ENCODE measurements at regions not wholly inside any gene's neighbourhood (a gene's known extent, or its start where the extent isn't known, plus 50 kb on each side); places are given as distances from the start of the nearest gene placed in this dataset.

DNA sequence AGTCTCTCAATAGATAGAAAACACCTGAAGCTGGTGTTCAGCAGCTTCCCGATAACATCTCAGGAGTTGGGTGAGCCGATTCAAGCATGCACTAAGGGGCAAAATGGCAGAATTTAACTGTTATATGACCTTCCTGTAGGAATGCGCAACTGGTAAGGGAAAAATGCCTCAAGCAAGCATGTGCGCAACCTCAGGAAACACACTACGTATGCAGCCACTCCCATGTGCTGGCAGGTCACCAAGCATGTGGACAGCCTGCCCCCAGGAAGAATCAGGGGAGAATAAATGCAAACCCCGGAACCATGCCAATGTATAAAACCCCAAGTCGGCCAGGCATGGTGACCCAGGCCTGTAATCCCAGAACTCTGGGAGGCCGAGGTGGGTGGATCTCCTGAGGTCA is 645.6 kb downstream of the NYAP2 start:
- no peak for DNase-seq (ENCODE audit: low read depth in 2 of 2)

DNA sequence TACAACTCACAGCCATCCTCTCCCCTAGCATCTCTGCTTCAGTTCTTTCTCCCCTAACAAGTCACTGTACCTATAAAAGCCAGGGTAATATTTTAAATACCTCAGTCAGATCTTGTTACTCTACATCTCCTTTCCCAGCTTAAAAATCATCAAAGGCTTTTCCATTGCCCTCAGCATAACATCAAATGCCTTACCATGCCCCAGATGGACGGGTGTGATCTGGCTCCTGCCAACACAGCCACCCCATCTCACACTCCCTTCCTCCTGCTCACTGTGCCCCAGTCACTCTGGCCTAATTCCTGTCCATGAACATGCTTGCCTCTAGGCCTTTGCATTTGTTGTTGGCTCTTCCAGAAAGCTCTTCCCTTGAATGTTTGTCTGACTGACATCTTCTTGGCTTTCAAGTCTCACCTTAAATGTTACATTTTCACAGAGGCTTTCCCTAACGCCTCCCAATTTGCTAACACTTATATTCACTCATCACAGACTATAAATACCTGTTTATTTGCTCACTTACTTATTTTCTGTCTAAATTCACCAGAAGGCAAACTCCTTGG is 640.9 kb downstream of the NYAP2 start:
- no peak for DNase-seq (ENCODE audit: low read depth in 2 of 2)

- no peak for DNase-seq (ENCODE audit: low read depth in 2 of 2)
Observed at GRCh38 chr2:226037526-226037925, 638.0 kb downstream of the NYAP2 start.

DNA sequence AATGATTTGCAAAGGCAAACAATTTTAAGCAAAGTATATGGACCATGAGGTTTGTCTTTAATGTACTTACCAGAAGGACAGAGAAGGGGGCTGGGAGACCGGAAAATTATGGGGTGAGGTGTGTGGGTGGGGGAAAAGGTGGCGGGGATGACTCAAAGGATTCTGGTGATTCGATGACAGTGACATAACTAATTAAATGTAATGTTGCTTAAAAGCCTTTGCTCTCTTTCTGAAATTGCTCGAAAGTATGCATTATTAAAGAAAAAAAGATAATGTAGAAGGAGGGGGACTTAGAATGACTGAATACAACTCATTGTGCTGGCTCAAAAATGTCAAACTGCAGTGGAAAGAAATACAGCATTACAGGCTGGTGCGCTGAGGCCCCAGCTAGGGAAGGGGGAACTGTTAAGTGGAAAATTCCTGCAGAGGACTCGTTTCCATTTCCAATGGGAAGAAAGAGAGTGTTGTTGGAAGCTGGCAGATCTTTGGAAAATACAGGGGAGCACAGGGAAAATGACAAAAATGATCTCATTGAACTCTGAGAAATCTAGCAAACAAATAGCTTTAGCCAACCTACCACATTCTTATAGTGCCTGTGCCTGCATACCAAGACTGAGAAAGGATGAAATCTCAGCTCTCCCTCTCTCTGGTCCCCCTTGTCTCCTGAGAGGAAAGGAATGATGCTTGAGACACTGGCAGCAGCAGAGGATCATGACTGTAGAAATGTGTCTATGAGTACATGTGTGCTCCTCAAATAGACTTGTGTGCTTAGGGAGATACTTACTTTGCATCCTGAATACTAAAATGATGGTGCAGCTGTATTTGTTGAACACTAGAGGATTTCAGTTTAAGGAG is 632.4 kb downstream of the NYAP2 start:
- peak in 1 of 2 donors; percentile 7 for DNase-seq (ENCODE audit: low read depth in 2 of 2)

DNA sequence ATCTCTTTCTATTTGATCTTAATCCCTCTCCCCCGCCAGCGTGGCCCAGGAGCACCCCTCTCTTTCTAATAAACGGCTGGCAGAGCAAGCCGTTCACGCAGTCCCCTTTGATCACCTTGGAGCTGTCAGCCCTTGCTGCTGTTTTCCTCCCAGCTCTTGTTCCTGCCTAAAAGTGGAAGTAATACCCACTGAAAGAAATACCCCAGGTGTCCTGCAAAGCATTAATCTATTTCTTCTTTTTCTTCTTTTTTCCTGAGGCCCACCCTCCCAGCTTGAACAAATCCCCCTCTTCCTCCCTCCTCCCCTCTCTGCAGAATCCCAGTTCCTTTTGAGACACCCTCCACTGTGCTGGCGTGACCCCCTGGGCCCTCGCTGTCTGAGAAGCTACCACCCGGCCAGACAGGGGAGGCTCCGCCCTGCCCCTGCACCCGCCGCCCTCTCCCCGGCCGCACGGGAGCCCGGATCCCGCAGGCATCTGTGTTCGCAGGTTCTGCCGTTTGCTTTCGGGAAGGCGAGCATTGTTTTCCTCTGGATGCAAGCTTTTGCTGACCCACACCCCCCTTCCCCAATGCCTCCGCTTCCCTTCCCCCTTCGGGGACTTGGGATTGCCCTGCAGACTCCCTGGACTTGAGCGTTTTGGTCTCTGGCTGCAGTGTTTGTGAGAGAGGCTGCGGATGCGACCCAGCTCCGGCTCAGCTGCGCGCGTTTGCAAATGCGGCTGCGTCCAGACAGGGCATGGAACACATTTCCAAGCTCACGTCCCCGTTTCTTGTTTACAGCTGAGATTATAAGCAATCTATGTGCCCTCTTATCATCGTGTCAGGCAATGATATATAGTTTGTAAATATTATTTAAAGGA is 631.5 kb downstream of the NYAP2 start:
- DNase-seq (ENCODE audit: low read depth in 2 of 2): no peak

DNA sequence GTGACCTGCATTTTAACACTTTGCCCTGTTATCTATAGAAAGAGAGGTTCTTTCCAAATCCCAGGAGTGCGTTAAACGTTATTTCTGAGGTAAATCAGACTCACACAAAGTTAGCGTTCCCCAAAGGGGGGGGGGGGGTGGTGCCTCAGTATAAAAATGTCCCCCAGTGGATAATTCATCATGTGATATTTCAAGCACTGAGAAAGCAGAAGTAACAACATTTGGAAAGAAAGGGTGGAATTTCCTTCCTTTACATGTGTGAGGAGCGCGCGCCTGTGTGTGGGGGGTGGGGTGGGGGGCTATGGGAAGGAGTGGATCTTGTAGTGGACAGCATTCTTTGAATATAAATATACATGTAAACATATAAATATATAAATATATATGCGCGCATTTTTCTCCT is 630.9 kb downstream of the NYAP2 start:
- no peak for DNase-seq (ENCODE audit: low read depth in 2 of 2)

GRCh38 chr2:226023946-226024345 is 624.4 kb downstream of the NYAP2 start:
- no peak for DNase-seq (ENCODE audit: low read depth in 2 of 2)

GRCh38 chr2:226023383-226023782 is 623.9 kb downstream of the NYAP2 start:
- DNase-seq (ENCODE audit: low read depth in 2 of 2): no peak

GRCh38 chr2:226020956-226021355 is 621.4 kb downstream of the NYAP2 start:
- no peak for DNase-seq (ENCODE audit: low read depth in 2 of 2)

- no peak for DNase-seq (ENCODE audit: low read depth in 2 of 2)
Observed at GRCh38 chr2:226020176-226020575, 620.7 kb downstream of the NYAP2 start.

- DNase-seq (ENCODE audit: low read depth in 2 of 2): no peak
Observed at GRCh38 chr2:226018641-226019040, 619.1 kb downstream of the NYAP2 start.

GRCh38 chr2:226017537-226017936 is 618.0 kb downstream of the NYAP2 start:
- no peak for DNase-seq (ENCODE audit: low read depth in 2 of 2)

GRCh38 chr2:226017107-226017506 is 617.6 kb downstream of the NYAP2 start:
- DNase-seq (ENCODE audit: low read depth in 2 of 2): no peak

DNA sequence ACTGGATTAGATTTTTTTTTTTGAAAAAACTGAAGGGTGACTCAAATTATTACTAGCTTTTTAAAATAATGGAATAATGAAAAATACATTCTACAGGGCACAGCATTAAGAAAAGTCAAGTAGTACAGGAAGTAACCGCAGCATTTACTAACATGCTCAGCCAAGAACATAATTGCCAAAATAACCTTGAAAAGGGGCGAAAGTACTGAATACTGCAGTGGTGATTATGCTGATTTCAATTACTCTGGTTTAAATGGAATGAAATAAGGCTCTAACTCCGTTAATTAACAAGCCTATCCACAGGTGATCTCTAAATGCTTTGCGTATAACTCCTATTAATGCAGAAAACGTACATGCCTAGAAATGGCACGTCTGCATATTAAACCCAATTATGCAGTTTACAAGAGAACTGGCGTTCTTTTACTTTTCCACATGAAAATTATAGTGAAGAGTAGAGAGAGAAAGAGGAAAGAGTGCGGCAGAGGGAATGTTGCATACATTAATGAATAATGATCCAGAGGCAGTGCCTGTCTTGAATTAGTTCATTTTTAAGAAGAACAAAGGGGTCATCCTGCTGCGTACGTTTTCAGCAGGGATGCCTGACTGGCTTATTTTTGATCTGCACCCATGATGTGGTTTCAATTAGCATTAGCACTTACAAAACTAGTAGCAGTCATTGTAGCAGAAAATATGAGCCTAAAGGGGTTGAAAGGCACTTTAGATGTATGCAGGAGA is 612.4 kb downstream of the NYAP2 start:
- no peak for DNase-seq (ENCODE audit: low read depth in 2 of 2)

- DNase-seq (ENCODE audit: low read depth in 2 of 2): no peak
Observed at GRCh38 chr2:226002438-226002837, 602.9 kb downstream of the NYAP2 start.

DNA sequence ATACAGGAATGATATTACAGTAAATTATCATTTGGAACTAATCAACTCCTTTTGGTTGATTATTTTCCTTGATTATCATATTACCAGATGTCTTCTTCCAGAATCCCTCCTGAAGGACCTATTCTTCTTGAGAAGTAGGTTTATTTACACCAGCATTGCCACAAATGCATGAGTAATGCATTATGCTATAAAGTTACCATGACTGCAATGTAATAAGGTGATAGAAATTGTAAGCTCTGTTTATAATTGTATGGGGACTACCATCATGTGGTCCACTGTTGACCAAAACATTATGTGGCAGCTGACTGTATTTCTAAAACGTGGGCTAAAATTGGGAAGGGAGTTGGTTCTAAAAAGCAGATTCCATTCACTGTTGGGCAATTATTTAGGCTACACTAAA is 602.2 kb downstream of the NYAP2 start:
- no peak for DNase-seq (ENCODE audit: low read depth in 2 of 2)

- no peak for DNase-seq (ENCODE audit: low read depth in 2 of 2)
Observed at GRCh38 chr2:225999692-226000091, 600.2 kb downstream of the NYAP2 start.

DNA sequence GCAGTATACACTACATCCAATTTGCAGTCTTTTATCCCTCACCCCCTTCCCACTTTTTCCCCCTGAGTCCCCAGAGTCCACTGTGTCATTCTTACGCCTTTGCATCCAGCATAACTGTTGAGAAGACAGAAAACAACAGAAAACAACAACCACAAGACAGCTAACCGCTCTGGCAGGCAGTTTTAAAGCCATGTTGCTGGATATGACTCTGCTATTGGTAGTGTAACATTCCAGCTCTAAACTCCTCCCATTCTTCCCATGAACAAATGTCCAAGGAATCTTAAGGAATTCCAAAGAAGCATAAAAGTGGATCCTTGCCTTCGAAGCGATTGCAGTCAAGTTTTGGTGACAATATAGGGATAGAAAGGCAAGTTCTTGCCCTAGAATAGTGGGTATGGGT is 599.1 kb downstream of the NYAP2 start:
- no peak for DNase-seq (ENCODE audit: low read depth in 2 of 2)

DNA sequence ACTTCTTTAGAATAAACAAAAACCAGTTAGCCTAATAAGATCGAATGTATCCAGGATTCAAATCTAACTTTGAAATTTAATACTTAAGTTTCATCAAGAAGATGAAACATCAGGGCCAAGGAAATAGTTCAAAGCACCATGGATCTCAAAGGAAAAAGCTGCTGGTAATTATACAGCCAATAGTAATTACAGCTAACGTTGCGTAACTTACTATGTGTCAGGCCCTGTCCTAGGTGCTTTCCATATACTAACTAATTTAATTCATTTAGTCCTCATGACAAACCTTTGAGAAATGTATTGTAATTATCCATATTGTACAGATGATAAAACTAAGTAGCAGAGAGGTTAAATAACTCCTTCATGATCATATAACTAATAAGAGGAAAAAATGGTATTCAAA is 598.6 kb downstream of the NYAP2 start:
- no peak for DNase-seq (ENCODE audit: low read depth in 2 of 2)

DNA sequence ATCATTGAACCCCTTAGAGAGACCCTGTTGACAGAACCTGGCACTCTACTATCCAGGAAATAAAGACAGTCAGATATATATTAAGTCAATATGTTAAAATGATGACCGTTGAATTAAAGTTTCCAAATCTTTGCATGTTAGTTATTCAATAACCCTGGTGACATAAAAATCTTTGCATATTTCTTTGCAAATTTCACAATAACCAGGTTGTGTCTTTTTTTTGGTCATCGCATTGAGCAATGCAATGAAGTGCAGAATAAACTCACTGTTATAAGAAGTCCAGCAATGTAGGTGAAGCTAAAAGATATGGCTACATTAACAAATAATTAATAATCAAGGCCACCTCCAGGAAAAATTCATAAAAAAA is 596.9 kb downstream of the NYAP2 start:
- no peak for DNase-seq (ENCODE audit: low read depth in 2 of 2)

DNA sequence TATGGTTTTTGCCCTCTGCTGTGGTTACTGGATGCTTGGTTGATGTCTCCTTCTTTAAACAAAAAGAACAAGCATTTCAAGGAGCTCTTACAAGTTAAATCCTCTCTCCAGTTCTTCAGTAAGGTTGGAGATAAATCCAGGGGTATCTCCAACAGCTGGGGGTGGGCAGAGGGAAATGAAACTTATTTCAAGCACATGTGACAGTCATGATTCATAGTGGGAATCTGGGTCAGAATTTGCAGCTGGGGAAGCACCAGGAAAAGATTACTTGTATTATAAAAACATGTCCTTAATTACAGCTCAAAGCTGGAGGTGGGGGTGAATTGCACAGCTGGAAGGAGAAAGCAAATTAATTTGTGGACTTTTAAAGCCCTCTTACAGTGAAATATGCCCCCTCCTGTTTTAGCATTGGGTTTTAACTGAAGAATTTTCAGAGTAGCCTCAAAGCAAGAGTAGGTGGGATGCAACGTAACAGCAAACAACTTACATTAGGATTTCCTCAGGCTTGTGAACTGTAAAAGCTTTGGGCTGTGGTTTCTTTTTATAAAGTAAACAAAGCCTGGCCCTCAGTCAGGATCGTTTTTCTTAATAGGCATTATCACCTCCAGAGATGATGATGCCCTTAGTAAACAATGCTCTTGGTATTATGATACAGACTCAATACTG is 596.4 kb downstream of the NYAP2 start:
- no peak for DNase-seq (ENCODE audit: low read depth in 2 of 2)
